Peyer's patch (tissue), 4 donors: ENCODE measurements at regions not wholly inside any gene's neighbourhood (a gene's known extent, or its start where the extent isn't known, plus 50 kb on each side); places are given as distances from the start of the nearest gene placed in this dataset.
"Not testable (repeated sequence)": the region's sequence is repeated elsewhere in the genome, so short reads cannot be mapped to it uniquely, and the experiment has no call there.

Experiments
- CTCF ChIP-seq, 6 experiments: fragments of 450-650 bp in 4 of 6; fragments of 200-600 bp in 2 of 6; sonication (generic) in 1 of 6; IDR thresholded peaks; one replicate each; pipeline ENCODE4 v1.5.1; 2017 to 2019; ENCODE audit warnings: antibody characterized with exemption in 6 of 6, mild to moderate bottlenecking in 3 of 6, moderate library complexity in 1 of 6
- POLR2A ChIP-seq, 2 donors: fragments of 450-650 bp; IDR thresholded peaks; one replicate each; pipeline ENCODE4 v1.5.1; 2017; ENCODE audit warnings: antibody characterized with exemption in 2 of 2, mild to moderate bottlenecking in 2 of 2, moderate library complexity in 2 of 2

GRCh38 chr11:4218857-4219256, 124.3 kb downstream of the RRM1 start:
- not testable (repeated sequence) for TF ChIP-seq CTCF, POLR2A (IDR thresholded peaks at IDR 0.05)
